ENCODE measurements at regions not wholly inside any gene's neighbourhood (a gene's known extent, or its start where the extent isn't known, plus 50 kb on each side); places are given as distances from the start of the nearest gene placed in this dataset. TPM values are rescaled to one million over a fixed set of nuclear protein-coding genes. Genes with fewer than 3 reads are reported as not detected.

DNA sequence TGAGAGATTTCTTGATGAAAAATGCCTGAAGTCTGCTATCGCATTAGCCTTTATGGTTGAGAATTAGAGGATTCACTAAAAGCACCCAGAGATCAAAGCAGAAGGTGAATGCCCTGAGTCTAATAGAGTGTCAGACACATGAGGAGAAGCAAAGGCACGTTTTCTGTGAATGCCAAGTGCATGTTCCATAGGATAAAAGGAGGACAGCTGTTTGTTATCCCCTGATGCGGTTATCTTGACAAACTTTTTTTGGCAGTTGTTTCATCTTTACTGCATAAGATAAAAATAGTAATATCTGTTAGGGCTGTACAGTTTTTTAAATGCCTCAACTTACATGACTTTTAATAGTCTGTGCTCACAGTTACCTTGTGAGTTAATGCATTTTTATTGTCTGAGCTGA lies 65.3 kb upstream of the CD96 start:
- H3K27ac ChIP-seq (ENCODE audit: low read depth, low read length): no peak overlapping the region
- no peak overlapping the region for H3K4me3 ChIP-seq (ENCODE audit: low read depth, low read length)
- no peak for DNase-seq (ENCODE audit: low read depth, low spot score)
- peaks cover 4% of the 10 kb centered on the region for H3K27me3 ChIP-seq (ENCODE audit: control insufficient read depth, insufficient read depth, low read length)
- no peaks in the 10 kb centered on the region; the same call in 1 of the 2 replicates for H3K9me3 ChIP-seq (ENCODE audit: control insufficient read depth, insufficient read depth, low read length)
- ChIA-PET POLR2A (no interaction called here), CTCF (no interaction called here)
- TF ChIP-seq, protein P1, sequence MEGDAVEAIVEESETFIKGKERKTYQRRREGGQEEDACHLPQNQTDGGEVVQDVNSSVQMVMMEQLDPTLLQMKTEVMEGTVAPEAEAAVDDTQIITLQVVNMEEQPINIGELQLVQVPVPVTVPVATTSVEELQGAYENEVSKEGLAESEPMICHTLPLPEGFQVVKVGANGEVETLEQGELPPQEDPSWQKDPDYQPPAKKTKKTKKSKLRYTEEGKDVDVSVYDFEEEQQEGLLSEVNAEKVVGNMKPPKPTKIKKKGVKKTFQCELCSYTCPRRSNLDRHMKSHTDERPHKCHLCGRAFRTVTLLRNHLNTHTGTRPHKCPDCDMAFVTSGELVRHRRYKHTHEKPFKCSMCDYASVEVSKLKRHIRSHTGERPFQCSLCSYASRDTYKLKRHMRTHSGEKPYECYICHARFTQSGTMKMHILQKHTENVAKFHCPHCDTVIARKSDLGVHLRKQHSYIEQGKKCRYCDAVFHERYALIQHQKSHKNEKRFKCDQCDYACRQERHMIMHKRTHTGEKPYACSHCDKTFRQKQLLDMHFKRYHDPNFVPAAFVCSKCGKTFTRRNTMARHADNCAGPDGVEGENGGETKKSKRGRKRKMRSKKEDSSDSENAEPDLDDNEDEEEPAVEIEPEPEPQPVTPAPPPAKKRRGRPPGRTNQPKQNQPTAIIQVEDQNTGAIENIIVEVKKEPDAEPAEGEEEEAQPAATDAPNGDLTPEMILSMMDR (IDR thresholded peaks at IDR 0.05; ENCODE audit: low read depth, low read length): no peak

DNA sequence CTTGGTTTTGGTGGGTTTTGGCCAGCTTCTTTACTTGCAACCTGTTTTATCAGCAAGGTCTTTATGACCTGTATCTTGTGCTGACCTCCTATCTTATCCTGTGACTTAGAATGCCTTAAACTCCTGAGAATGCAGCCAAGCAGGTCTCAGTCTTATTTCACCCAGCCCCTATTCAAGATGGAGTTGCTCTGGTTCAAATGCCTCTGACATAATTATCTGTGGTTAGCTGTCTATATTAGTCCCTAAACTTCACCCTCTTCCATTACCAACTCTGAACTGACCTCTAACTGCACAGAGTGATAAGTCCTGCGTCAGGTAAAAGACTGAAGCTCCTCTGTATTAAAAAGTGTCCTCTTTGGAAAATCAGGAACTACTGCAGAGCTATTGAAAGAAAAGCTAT lies 61.9 kb upstream of the CD96 start:
- Histone ChIP-seq H3K27ac (ENCODE audit: low read depth, low read length) (no peak overlapping the region), H3K4me3 (ENCODE audit: low read depth, low read length) (no peak overlapping the region), H3K27me3 (ENCODE audit: control insufficient read depth, insufficient read depth, low read length) (peaks cover 2% of the 10 kb centered on the region), H3K9me3 (ENCODE audit: control insufficient read depth, insufficient read depth, low read length) (no peaks in the 10 kb centered on the region; the same call in 1 of the 2 replicates)
- no peak for DNase-seq (ENCODE audit: low read depth, low spot score)
- CTCF ChIA-PET: no interaction called here
- TF ChIP-seq, protein P1 (IDR thresholded peaks at IDR 0.05; ENCODE audit: low read depth, low read length): no peak
- POLR2A ChIA-PET: no interaction called here

DNA sequence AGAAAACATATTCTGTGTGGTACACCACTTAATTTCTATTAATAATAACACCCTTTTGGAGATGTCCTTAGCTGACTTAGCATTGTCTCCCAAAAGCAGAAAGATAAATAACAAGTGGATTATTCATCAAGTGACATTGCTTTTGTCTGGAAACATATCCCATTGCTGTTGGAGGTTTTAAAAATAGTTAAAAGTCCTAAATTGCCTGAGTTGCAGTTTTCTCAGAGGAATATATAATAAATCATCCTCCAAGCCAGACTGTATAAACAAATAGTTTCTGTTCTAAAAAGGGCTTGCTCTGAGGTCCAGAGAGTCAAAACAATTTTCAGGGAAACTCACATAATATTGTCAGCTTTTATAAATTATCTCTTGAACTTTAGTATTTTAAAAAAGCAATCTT lies 60.4 kb upstream of the CD96 start:
- CTCF ChIA-PET: no interaction called here
- Histone ChIP-seq H3K27me3 (ENCODE audit: control insufficient read depth, insufficient read depth, low read length) (peaks cover 2% of the 10 kb centered on the region), H3K9me3 (ENCODE audit: control insufficient read depth, insufficient read depth, low read length) (no peaks in the 10 kb centered on the region; the same call in 1 of the 2 replicates), H3K4me3 (ENCODE audit: low read depth, low read length) (no peak overlapping the region), H3K27ac (ENCODE audit: low read depth, low read length) (no peak overlapping the region)
- POLR2A ChIA-PET: no interaction called here
- TF ChIP-seq, protein P1 (IDR thresholded peaks at IDR 0.05; ENCODE audit: low read depth, low read length): no peak
- no peak for DNase-seq (ENCODE audit: low read depth, low spot score)

DNA sequence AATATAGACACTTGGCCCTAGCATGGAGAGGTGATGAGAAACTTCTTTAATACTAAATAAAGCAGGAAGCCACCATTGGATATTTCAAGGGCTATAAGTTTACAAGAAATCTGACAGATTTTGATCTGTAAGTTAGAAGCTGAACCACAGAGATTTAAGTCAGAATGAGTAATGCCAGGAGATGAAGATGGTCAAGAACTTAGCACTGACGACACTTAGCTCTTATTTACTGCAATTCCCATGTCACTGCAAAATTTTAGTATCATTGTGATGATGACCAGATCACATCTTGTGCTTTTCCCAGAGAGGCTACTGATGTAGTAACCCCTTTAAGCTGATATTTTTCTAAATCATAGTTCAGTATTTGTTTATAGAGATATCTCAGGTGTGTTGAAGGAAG lies 59.4 kb upstream of the CD96 start:
- ChIA-PET CTCF (no interaction called here), POLR2A (no interaction called here)
- no peak overlapping the region for H3K27ac ChIP-seq (ENCODE audit: low read depth, low read length)
- no peaks in the 10 kb centered on the region; the same call in 1 of the 2 replicates for H3K9me3 ChIP-seq (ENCODE audit: control insufficient read depth, insufficient read depth, low read length)
- no peaks in the 10 kb centered on the region for H3K27me3 ChIP-seq (ENCODE audit: control insufficient read depth, insufficient read depth, low read length)
- DNase-seq (ENCODE audit: low read depth, low spot score): no peak
- no peak overlapping the region for H3K4me3 ChIP-seq (ENCODE audit: low read depth, low read length)
- TF ChIP-seq, protein P1 (IDR thresholded peaks at IDR 0.05; ENCODE audit: low read depth, low read length): no peak

DNA sequence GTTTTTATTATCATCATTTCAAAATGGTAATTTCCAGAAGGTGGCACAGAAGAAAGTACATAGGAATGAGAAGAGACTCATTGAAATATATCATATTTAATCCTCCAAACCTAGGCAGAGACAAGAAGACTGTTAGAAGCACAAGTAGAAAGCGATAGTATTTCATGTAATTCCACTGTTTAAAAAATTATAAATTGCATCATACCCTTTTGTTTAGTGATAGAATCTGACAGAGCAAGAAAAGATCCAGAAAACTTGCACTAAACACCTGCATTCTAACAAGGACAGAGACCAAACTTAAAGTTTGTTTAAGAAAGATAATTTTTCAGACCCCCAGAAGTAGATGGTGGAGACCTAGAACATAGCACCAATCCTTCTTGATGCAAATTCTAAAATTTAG lies 56.9 kb upstream of the CD96 start:
- Histone ChIP-seq H3K27ac (ENCODE audit: low read depth, low read length) (no peak overlapping the region), H3K9me3 (ENCODE audit: control insufficient read depth, insufficient read depth, low read length) (no peaks in the 10 kb centered on the region), H3K27me3 (ENCODE audit: control insufficient read depth, insufficient read depth, low read length) (no peaks in the 10 kb centered on the region), H3K4me3 (ENCODE audit: low read depth, low read length) (no peak overlapping the region)
- POLR2A ChIA-PET: no interaction called here
- TF ChIP-seq, protein P1 (IDR thresholded peaks at IDR 0.05; ENCODE audit: low read depth, low read length): no peak
- CTCF ChIA-PET: no interaction called here
- no peak for DNase-seq (ENCODE audit: low read depth, low spot score)

Small RNAs in the stretch of these regions (small RNA-seq; reads per million reads assigned to genes)
- not detected for gene ATP6V0CP2 (ENCODE audit: insufficient read length, low read depth)
